ENCODE measurements at regions not wholly inside any gene's neighbourhood (a gene's known extent, or its start where the extent isn't known, plus 50 kb on each side); places are given as distances from the start of the nearest gene placed in this dataset.
"Not testable (repeated sequence)": the region's sequence is repeated elsewhere in the genome, so short reads cannot be mapped to it uniquely, and the experiment has no call there.

- DNase-seq (ENCODE audit: low spot score) = no peak
Observed at GRCh38 chr3:124043023-124043422, 51.1 kb upstream of the ROPN1 start.

GRCh38 chr3:124044956-124045355 lies 53.0 kb upstream of the ROPN1 start:
- no peak for DNase-seq (ENCODE audit: low spot score)

GRCh38 chr3:124048967-124049798 lies 57.3 kb upstream of the ROPN1 start:
- DNase-seq (ENCODE audit: low spot score) = no peak

GRCh38 chr3:124051636-124052035 lies 59.7 kb upstream of the ROPN1 start:
- no peak for DNase-seq (ENCODE audit: low spot score)

- DNase-seq (ENCODE audit: low spot score) = no peak
Observed at GRCh38 chr3:124053871-124054270, 61.9 kb upstream of the ROPN1 start.

GRCh38 chr3:124056846-124057245 lies 64.9 kb upstream of the ROPN1 start:
- DNase-seq (ENCODE audit: low spot score) = no peak

- DNase-seq (ENCODE audit: low spot score) = no peak
Observed at GRCh38 chr3:124057420-124057819, 65.5 kb upstream of the ROPN1 start.

- no peak for DNase-seq (ENCODE audit: low spot score)
Observed at GRCh38 chr3:124059580-124059979, 67.7 kb upstream of the ROPN1 start.

- no peak for DNase-seq (ENCODE audit: low spot score)
Observed at GRCh38 chr3:124063197-124063909, 71.4 kb upstream of the ROPN1 start.

- no peak for DNase-seq (ENCODE audit: low spot score)
Observed at GRCh38 chr3:124064050-124064449, 72.1 kb upstream of the ROPN1 start.

- DNase-seq (ENCODE audit: low spot score) = not testable (repeated sequence)
Observed at GRCh38 chr3:124066543-124066942, 74.6 kb upstream of the ROPN1 start.

GRCh38 chr3:124069706-124070105 lies 77.8 kb upstream of the ROPN1 start:
- not testable (repeated sequence) for DNase-seq (ENCODE audit: low spot score)

- DNase-seq (ENCODE audit: low spot score) = not testable (repeated sequence)
Observed at GRCh38 chr3:124075090-124075489, 83.2 kb upstream of the ROPN1 start.

GRCh38 chr3:124075753-124076152 lies 83.8 kb upstream of the ROPN1 start:
- DNase-seq (ENCODE audit: low spot score) = no peak

GRCh38 chr3:124076235-124076634 lies 84.3 kb upstream of the ROPN1 start:
- DNase-seq (ENCODE audit: low spot score) = no peak

- peak; percentile 22 for DNase-seq (ENCODE audit: low spot score)
Observed at GRCh38 chr3:124078953-124079911, 87.3 kb upstream of the ROPN1 start.

GRCh38 chr3:124079912-124080276 lies 88.0 kb upstream of the ROPN1 start:
- DNase-seq (ENCODE audit: low spot score) = no peak

- no peak for DNase-seq (ENCODE audit: low spot score)
Observed at GRCh38 chr3:124082343-124082742, 90.4 kb upstream of the ROPN1 start.

- DNase-seq (ENCODE audit: low spot score) = no peak
Observed at GRCh38 chr3:124084022-124084881, 92.3 kb upstream of the ROPN1 start.

- no peak for DNase-seq (ENCODE audit: low spot score)
Observed at GRCh38 chr3:124088801-124089200, 96.9 kb upstream of the ROPN1 start.

GRCh38 chr3:124089214-124089613 lies 97.3 kb upstream of the ROPN1 start:
- no peak for DNase-seq (ENCODE audit: low spot score)

All from hematopoietic multipotent progenitor cell treated with erythropoietin and hydrocortisone succinate and interleukin-3 and kit ligand, for 17 days (in vitro differentiated cells).